ENCODE measurements at regions not wholly inside any gene's neighbourhood (a gene's known extent, or its start where the extent isn't known, plus 50 kb on each side); places are given as distances from the start of the nearest gene placed in this dataset.

GRCh38 chr11:112634995-112635737 is 326.1 kb upstream of the NCAM1 start:
- H3K9me3 ChIP-seq, result peaks cover 7% of the 10 kb centered on the region; the same call in 1 of the 2 replicates
- no peak for DNase-seq
- H3K4me3 ChIP-seq, result no peak overlapping the region
- H3K27me3 ChIP-seq, result no peaks in the 10 kb centered on the region
- H3K36me3 ChIP-seq, result no peaks in the 10 kb centered on the region

GRCh38 chr11:112637076-112637475 is 324.1 kb upstream of the NCAM1 start:
- Histone ChIP-seq H3K4me3 (no peak overlapping the region), H3K9me3 (peaks cover 19% of the 10 kb centered on the region)
- DNase-seq, result no peak

GRCh38 chr11:112637876-112638275 is 323.3 kb upstream of the NCAM1 start:
- Histone ChIP-seq H3K27me3 (no peaks in the 10 kb centered on the region), H3K4me3 (no peak overlapping the region), H3K36me3 (no peaks in the 10 kb centered on the region), H3K9me3 (peaks cover 20% of the 10 kb centered on the region)
- no peak for DNase-seq

More at GRCh38 chr11:112637076-112637475, 324.1 kb upstream of the NCAM1 start:
- Histone ChIP-seq H3K27me3 (no peaks in the 10 kb centered on the region), H3K36me3 (no peaks in the 10 kb centered on the region)

GRCh38 chr11:112639469-112639868 is 321.8 kb upstream of the NCAM1 start:
- Histone ChIP-seq H3K9me3 (peaks cover 23% of the 10 kb centered on the region), H3K36me3 (no peaks in the 10 kb centered on the region), H3K4me3 (no peak overlapping the region), H3K27me3 (no peaks in the 10 kb centered on the region)
- no peak for DNase-seq

GRCh38 chr11:112643416-112643815 is 317.8 kb upstream of the NCAM1 start:
- H3K36me3 ChIP-seq, result no peaks in the 10 kb centered on the region
- no peak for DNase-seq
- no peaks in the 10 kb centered on the region for H3K27me3 ChIP-seq
- no peak overlapping the region for H3K4me3 ChIP-seq
- peaks cover 21% of the 10 kb centered on the region for H3K9me3 ChIP-seq

GRCh38 chr11:112644410-112645131 is 316.6 kb upstream of the NCAM1 start:
- no peaks in the 10 kb centered on the region for H3K27me3 ChIP-seq
- peaks cover 18% of the 10 kb centered on the region for H3K9me3 ChIP-seq
- H3K4me3 ChIP-seq, result no peak overlapping the region
- DNase-seq, result no peak
- H3K36me3 ChIP-seq, result no peaks in the 10 kb centered on the region

- no peak for DNase-seq
- Histone ChIP-seq H3K27me3 (no peaks in the 10 kb centered on the region), H3K4me3 (no peak overlapping the region), H3K9me3 (no peaks in the 10 kb centered on the region), H3K36me3 (no peaks in the 10 kb centered on the region)
Measured at GRCh38 chr11:112649856-112650255, 311.4 kb upstream of the NCAM1 start.

GRCh38 chr11:112650527-112650926 is 310.7 kb upstream of the NCAM1 start:
- DNase-seq, result no peak
- Histone ChIP-seq H3K36me3 (no peaks in the 10 kb centered on the region), H3K27me3 (no peaks in the 10 kb centered on the region), H3K9me3 (no peaks in the 10 kb centered on the region), H3K4me3 (no peak overlapping the region)

- Histone ChIP-seq H3K4me3 (no peak overlapping the region), H3K27me3 (no peaks in the 10 kb centered on the region), H3K36me3 (no peaks in the 10 kb centered on the region), H3K9me3 (no peaks in the 10 kb centered on the region)
- DNase-seq, result no peak
Measured at GRCh38 chr11:112651386-112651785, 309.8 kb upstream of the NCAM1 start.

GRCh38 chr11:112652786-112653390 is 308.3 kb upstream of the NCAM1 start:
- no peak overlapping the region for H3K4me3 ChIP-seq
- H3K9me3 ChIP-seq, result no peaks in the 10 kb centered on the region
- H3K27me3 ChIP-seq, result no peaks in the 10 kb centered on the region
- peak; percentile 55 for DNase-seq
- H3K36me3 ChIP-seq, result no peaks in the 10 kb centered on the region

GRCh38 chr11:112655371-112655770 is 305.8 kb upstream of the NCAM1 start:
- DNase-seq, result peak; percentile 98
- H3K36me3 ChIP-seq, result no peaks in the 10 kb centered on the region
- no peaks in the 10 kb centered on the region for H3K9me3 ChIP-seq
- H3K4me3 ChIP-seq, result no peak overlapping the region
- no peaks in the 10 kb centered on the region for H3K27me3 ChIP-seq

GRCh38 chr11:112656772-112657428 is 304.3 kb upstream of the NCAM1 start:
- Histone ChIP-seq H3K4me3 (no peak overlapping the region), H3K36me3 (no peaks in the 10 kb centered on the region), H3K9me3 (no peaks in the 10 kb centered on the region), H3K27me3 (no peaks in the 10 kb centered on the region)
- DNase-seq, result peak; percentile 90

- no peak for DNase-seq
- H3K36me3 ChIP-seq, result no peaks in the 10 kb centered on the region
- H3K9me3 ChIP-seq, result no peaks in the 10 kb centered on the region
- H3K4me3 ChIP-seq, result no peak overlapping the region
- H3K27me3 ChIP-seq, result no peaks in the 10 kb centered on the region
Measured at GRCh38 chr11:112658431-112658878, 302.8 kb upstream of the NCAM1 start.

GRCh38 chr11:112661146-112661545 is 300.1 kb upstream of the NCAM1 start:
- no peaks in the 10 kb centered on the region for H3K36me3 ChIP-seq
- H3K4me3 ChIP-seq, result no peak overlapping the region
- DNase-seq, result no peak
- H3K9me3 ChIP-seq, result no peaks in the 10 kb centered on the region
- H3K27me3 ChIP-seq, result no peaks in the 10 kb centered on the region

GRCh38 chr11:112661571-112661970 is 299.6 kb upstream of the NCAM1 start:
- DNase-seq, result no peak

GRCh38 chr11:112662554-112662953 is 298.7 kb upstream of the NCAM1 start:
- no peak overlapping the region for H3K4me3 ChIP-seq
- no peaks in the 10 kb centered on the region for H3K27me3 ChIP-seq
- no peaks in the 10 kb centered on the region for H3K9me3 ChIP-seq
- no peaks in the 10 kb centered on the region for H3K36me3 ChIP-seq
- DNase-seq, result no peak

More at GRCh38 chr11:112661571-112661970, 299.6 kb upstream of the NCAM1 start:
- Histone ChIP-seq H3K9me3 (no peaks in the 10 kb centered on the region), H3K36me3 (no peaks in the 10 kb centered on the region), H3K4me3 (no peak overlapping the region), H3K27me3 (no peaks in the 10 kb centered on the region)

Data from MG63 (cell line).